DND-41 (cell line): ENCODE measurements at regions not wholly inside any gene's neighbourhood (a gene's known extent, or its start where the extent isn't known, plus 50 kb on each side); places are given as distances from the start of the nearest gene placed in this dataset.

Experiments
- ATAC-seq: fragments of 200-7000 bp; cut with Tn5 transposase; 3 replicates; pipeline ENCODE4 v1.9.1; 2021; ENCODE audit warnings: low read depth; ENCODE audit not compliant: insufficient read depth
- DNase-seq: peaks from one replicate; pipeline ENCODE4 v3.0.0-alpha.2; 2020
- H2AFZ ChIP-seq: 2 replicates; pipeline ENCODE4 v1.6.0; 2012; ENCODE audit warnings: low read depth, low read length
- H3K27ac ChIP-seq: 2 replicates; pipeline ENCODE4 v1.5.1; 2012; ENCODE audit warnings: low read length, inconsistent platforms
- H3K27me3 ChIP-seq: fragments of 200-600 bp; sonication (generic); 2 replicates; pipeline ENCODE4 v1.6.0; 2012; ENCODE audit warnings: low read length, mild to moderate bottlenecking, inconsistent platforms; ENCODE audit not compliant: insufficient read depth, poor library complexity
- H3K36me3 ChIP-seq: 2 replicates; pipeline ENCODE4 v1.5.1; 2012; ENCODE audit warnings: low read length, inconsistent platforms; ENCODE audit not compliant: insufficient read depth
- H3K4me1 ChIP-seq: 2 replicates; pipeline ENCODE4 v1.5.1; 2012; ENCODE audit warnings: mild to moderate bottlenecking, low read length; ENCODE audit not compliant: insufficient read depth
- H3K4me2 ChIP-seq: 2 replicates; pipeline ENCODE4 v1.6.0; 2012; ENCODE audit warnings: mild to moderate bottlenecking, moderate library complexity, low read length, inconsistent platforms; ENCODE audit not compliant: insufficient read depth
- H3K4me3 ChIP-seq, 2 experiments: fragments of 200-600 bp in 1 of 2; shearing (Covaris generic) in 1 of 2; 2 replicates each; pipeline ENCODE4 v1.5.1; 2012 to 2016; ENCODE audit warnings: inconsistent platforms in 2 of 2, low read length in 2 of 2, mild to moderate bottlenecking in 2 of 2, low read depth in 1 of 2, moderate library complexity in 1 of 2
- H3K79me2 ChIP-seq: 2 replicates; pipeline ENCODE4 v1.6.0; 2012; ENCODE audit warnings: low read length, inconsistent platforms; ENCODE audit not compliant: insufficient read depth
- H3K9ac ChIP-seq: 2 replicates; pipeline ENCODE4 v1.6.0; 2012; ENCODE audit warnings: low read depth, mild to moderate bottlenecking, inconsistent platforms, low read length, moderate library complexity
- H3K9me3 ChIP-seq: 2 replicates; pipeline ENCODE4 v1.5.1; 2012; ENCODE audit warnings: low read length, moderate library complexity, mild to moderate bottlenecking, inconsistent platforms; ENCODE audit not compliant: insufficient read depth, severe bottlenecking
- H4K20me1 ChIP-seq: 2 replicates; pipeline ENCODE4 v1.6.0; 2012; ENCODE audit warnings: low read length; ENCODE audit not compliant: insufficient read depth
- CTCF ChIP-seq: IDR thresholded peaks from 2 replicates; pipeline ENCODE4 v1.5.1; 2012; ENCODE audit warnings: borderline replicate concordance, low read length, moderate library complexity, mild to moderate bottlenecking; ENCODE audit not compliant: poor library complexity, severe bottlenecking; ENCODE audit errors: extremely low read depth
- EZH2 ChIP-seq: IDR thresholded peaks from 3 replicates; pipeline ENCODE4 v1.6.1; 2012; ENCODE audit warnings: borderline replicate concordance, low read depth, mild to moderate bottlenecking, moderate library complexity, low read length, inconsistent platforms; ENCODE audit not compliant: severe bottlenecking

GRCh38 chr3:177282119-177282655 lies 84.9 kb upstream of the TBL1XR1 start:
- no peaks in the 10 kb centered on the region for H3K79me2 ChIP-seq
- peak; percentile 44 for DNase-seq
- H4K20me1 ChIP-seq: no peaks in the 10 kb centered on the region
- H2AFZ ChIP-seq: no peak overlapping the region
- H3K4me1 ChIP-seq: peaks cover 44% of the 10 kb centered on the region
- H3K9me3 ChIP-seq: no peaks in the 10 kb centered on the region
- peak overlapping the region; percentile 62 for H3K27ac ChIP-seq
- no peak overlapping the region for H3K9ac ChIP-seq
- no peak overlapping the region for H3K4me2 ChIP-seq
- H3K4me3 ChIP-seq: no peak overlapping the region
- H3K27me3 ChIP-seq: no peaks in the 10 kb centered on the region
- TF ChIP-seq EZH2 (no peak), CTCF (no peak)
- no peaks in the 10 kb centered on the region for H3K36me3 ChIP-seq
- ATAC-seq: 0 out of 3 replicates have a peak, but pooled peaks have one; percentile 12

- 0 out of 3 replicates have a peak, but pooled peaks have one; percentile 1 for ATAC-seq
- Histone ChIP-seq H3K4me1 (peaks cover 44% of the 10 kb centered on the region), H3K27me3 (no peaks in the 10 kb centered on the region), H3K9ac (peak overlapping the region; percentile 10), H3K4me3 (peak overlapping the region in 1 of 2 experiments; percentile 18; a peak in 1 of 4 replicates), H2AFZ (peak overlapping the region; percentile 61), H4K20me1 (no peaks in the 10 kb centered on the region), H3K9me3 (no peaks in the 10 kb centered on the region), H3K79me2 (no peaks in the 10 kb centered on the region), H3K27ac (peak overlapping the region; percentile 68), H3K4me2 (peak overlapping the region; percentile 58), H3K36me3 (no peaks in the 10 kb centered on the region)
- no peak for TF ChIP-seq EZH2
- no peak for TF ChIP-seq CTCF
- no peak for DNase-seq
Observed at GRCh38 chr3:177283983-177284382, 86.7 kb upstream of the TBL1XR1 start.

GRCh38 chr3:177284383-177284881 lies 87.2 kb upstream of the TBL1XR1 start:
- H2AFZ ChIP-seq: peak overlapping the region; percentile 61
- peak overlapping the region in 1 of 2 experiments; percentile 18; a peak in 1 of 4 replicates for H3K4me3 ChIP-seq
- H3K4me2 ChIP-seq: peak overlapping the region; percentile 58
- no peaks in the 10 kb centered on the region for H3K27me3 ChIP-seq
- H3K27ac ChIP-seq: peak overlapping the region; percentile 68
- DNase-seq: peak; percentile 88
- no peaks in the 10 kb centered on the region for H3K36me3 ChIP-seq
- peaks cover 44% of the 10 kb centered on the region for H3K4me1 ChIP-seq
- TF ChIP-seq EZH2 (no peak), CTCF (peak; percentile 56)
- H3K9ac ChIP-seq: peak overlapping the region; percentile 10
- ATAC-seq: peak; percentile 87
- H3K79me2 ChIP-seq: no peaks in the 10 kb centered on the region
- no peaks in the 10 kb centered on the region for H4K20me1 ChIP-seq
- no peaks in the 10 kb centered on the region for H3K9me3 ChIP-seq
